ENCODE measurements at regions not wholly inside any gene's neighbourhood (a gene's known extent, or its start where the extent isn't known, plus 50 kb on each side); places are given as distances from the start of the nearest gene placed in this dataset.

- H3K27ac ChIP-seq, result no peak overlapping the region
- TF ChIP-seq ZFX (IDR thresholded peaks at IDR 0.05) (no peak), CTCF (conservative IDR thresholded peaks at IDR 0.05) (no peak)
These were observed 937.8 kb downstream of the KCNJ2 start for GRCh38 chr17:71107136-71107535.

- no peak overlapping the region for H3K27ac ChIP-seq
- TF ChIP-seq ZFX (IDR thresholded peaks at IDR 0.05) (no peak), CTCF (conservative IDR thresholded peaks at IDR 0.05) (no peak)
These were observed 940.4 kb downstream of the KCNJ2 start for GRCh38 chr17:71109697-71110096.

- H3K27ac ChIP-seq, result no peak overlapping the region
- TF ChIP-seq ZFX (IDR thresholded peaks at IDR 0.05) (no peak), CTCF (conservative IDR thresholded peaks at IDR 0.05) (no peak)
These were observed 941.0 kb downstream of the KCNJ2 start for GRCh38 chr17:71110326-71110725.

- TF ChIP-seq CTCF (conservative IDR thresholded peaks at IDR 0.05) (no peak), ZFX (IDR thresholded peaks at IDR 0.05) (no peak)
- no peak overlapping the region for H3K27ac ChIP-seq
These were observed 942.1 kb downstream of the KCNJ2 start for GRCh38 chr17:71111460-71111859.

- H3K27ac ChIP-seq, result no peak overlapping the region
- TF ChIP-seq CTCF (conservative IDR thresholded peaks at IDR 0.05), result no peak
These were observed 942.6 kb downstream of the KCNJ2 start for GRCh38 chr17:71111934-71112333.

GRCh38 chr17:71113347-71113746 is 944.0 kb downstream of the KCNJ2 start:
- TF ChIP-seq ZFX (IDR thresholded peaks at IDR 0.05) (no peak), CTCF (conservative IDR thresholded peaks at IDR 0.05) (no peak)
- no peak overlapping the region for H3K27ac ChIP-seq

- TF ChIP-seq ZFX (IDR thresholded peaks at IDR 0.05) (no peak), CTCF (conservative IDR thresholded peaks at IDR 0.05) (no peak)
- no peak overlapping the region for H3K27ac ChIP-seq
These were observed 945.8 kb downstream of the KCNJ2 start for GRCh38 chr17:71114911-71115668.
